Panc1 (cell line): ENCODE measurements at regions not wholly inside any gene's neighbourhood (a gene's known extent, or its start where the extent isn't known, plus 50 kb on each side); places are given as distances from the start of the nearest gene placed in this dataset.

Experiments
- ATAC-seq: fragments of 200-7000 bp; cut with Tn5 transposase; 2 replicates; pipeline ENCODE4 v1.9.1; 2020; ENCODE audit warnings: mild to moderate bottlenecking, moderate library complexity
- BruUV-seq: library from RNA; stranded (reverse); fragments of 400-500 nt; replicated peaks from 2 replicates; lab custom pipeline; 2021; lab: Mats Ljungman, UMichigan
- CTCF ChIA-PET: fragments of 300-600 bp; sonication (Branson Sonifier 250); formaldehyde crosslinking; loops from one replicate; lab custom pipeline; 2022; ENCODE audit warnings: antibody characterized with exemption; lab: Charles Lee
- POLR2A ChIA-PET: fragments of 300-600 bp; sonication (Branson Sonifier 250); formaldehyde crosslinking; loops from one replicate; lab custom pipeline; 2022; ENCODE audit warnings: antibody characterized with exemption; lab: Charles Lee
- DNase-seq: peaks from one replicate; pipeline ENCODE4 v3.0.0-alpha.2; 2010; ENCODE audit warnings: low read depth, low spot score
- H3K27ac ChIP-seq: 2 replicates; pipeline ENCODE4 v1.5.1; 2011; ENCODE audit warnings: mild to moderate bottlenecking, low read length, inconsistent platforms
- H3K27me3 ChIP-seq: fragments of 200-500 bp; sonication (Bioruptor generic); 2 replicates; pipeline ENCODE4 v1.6.0; 2014; ENCODE audit warnings: low read length, inconsistent platforms; ENCODE audit not compliant: control insufficient read depth, insufficient read depth
- H3K36me3 ChIP-seq: fragments of 200-500 bp; sonication (Bioruptor generic); 2 replicates; pipeline ENCODE4 v1.5.1; 2014; ENCODE audit warnings: inconsistent platforms, mild to moderate bottlenecking, low read length, moderate library complexity; ENCODE audit not compliant: control insufficient read depth, insufficient read depth
- H3K4me1 ChIP-seq: 2 replicates; pipeline ENCODE4 v1.5.1; 2011; ENCODE audit warnings: inconsistent platforms, mild to moderate bottlenecking, low read length, moderate library complexity; ENCODE audit not compliant: control insufficient read depth, insufficient read depth
- H3K4me3 ChIP-seq, 2 experiments: 2 replicates each; pipeline ENCODE4 v1.5.1; 2011 to 2012; ENCODE audit warnings: low read depth in 2 of 2, low read length in 2 of 2, mild to moderate bottlenecking in 2 of 2, inconsistent platforms in 1 of 2, moderate library complexity in 1 of 2
- H3K9me3 ChIP-seq: fragments of 200-500 bp; sonication (Bioruptor generic); 2 replicates; pipeline ENCODE4 v1.5.1; 2014; ENCODE audit warnings: low read depth, mild to moderate bottlenecking, inconsistent platforms, low read length, moderate library complexity; ENCODE audit not compliant: control insufficient read depth, insufficient read depth
- POLR2AphosphoS5 ChIP-seq: IDR thresholded peaks from 2 replicates; pipeline ENCODE4 v1.6.1; 2012; ENCODE audit warnings: mild to moderate bottlenecking, low read depth, low read length, moderate library complexity
- SIN3A ChIP-seq: IDR thresholded peaks from 2 replicates; pipeline ENCODE4 v1.6.1; 2012; ENCODE audit warnings: low read depth, mild to moderate bottlenecking, low read length, moderate library complexity, borderline replicate concordance; ENCODE audit not compliant: insufficient read depth
- TCF7L2 ChIP-seq: IDR thresholded peaks from 2 replicates; pipeline ENCODE4 v1.6.1; 2011; ENCODE audit warnings: mild to moderate bottlenecking, low read depth, low read length, inconsistent platforms
- in situ Hi-C: cut with HindIII; loops from 2 replicates; pipeline ENCODE4 v1.10.0; 2016; ENCODE audit warnings: low sequenced_read_pairs, low pct_unique_long_range_greater_than_20kb
- intact Hi-C: fragments of 100-400 bp; cut with micrococcal nuclease; formaldehyde crosslinking; loops from one replicate; pipeline ENCODE4 v1.10.0; 2022; ENCODE audit not compliant: unreplicated experiment
- TF ChIP-seq, protein P1 (sequence below), 2 experiments: IDR thresholded peaks; 2 replicates each; pipeline ENCODE4 v1.6.1; 2011 to 2012; ENCODE audit warnings: low read depth in 2 of 2, control low read depth in 1 of 2, low read length in 1 of 2, mild to moderate bottlenecking in 1 of 2, moderate library complexity in 1 of 2; ENCODE audit not compliant: insufficient read depth in 1 of 2
- TF ChIP-seq, protein P2 (sequence below): fragments of 450-650 bp; IDR thresholded peaks from 2 replicates; pipeline ENCODE4 v1.5.1; 2017; ENCODE audit warnings: mild to moderate bottlenecking

DNA sequence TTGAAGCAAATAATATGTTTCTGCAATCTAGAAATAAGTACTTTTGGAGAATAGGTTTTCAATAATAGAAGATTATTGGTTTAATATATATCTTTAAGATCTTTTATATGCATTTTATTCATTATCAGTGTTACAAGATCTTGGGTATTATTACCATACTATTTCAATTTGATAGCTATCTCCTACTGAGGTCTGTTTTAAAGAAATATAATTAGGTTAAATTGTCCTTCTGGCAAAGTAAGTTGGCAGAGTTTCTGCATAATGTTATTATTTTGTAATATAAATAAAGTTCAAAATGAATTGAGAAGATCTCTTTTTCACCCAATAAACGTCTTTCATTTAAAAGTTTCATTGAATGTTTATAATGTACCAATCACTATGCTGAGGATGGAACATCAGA, 443.7 kb downstream of the FAT4 start:
- no peak for DNase-seq
- intact Hi-C loops: no loop called here
- BruUV-seq: no TSS peak

DNA sequence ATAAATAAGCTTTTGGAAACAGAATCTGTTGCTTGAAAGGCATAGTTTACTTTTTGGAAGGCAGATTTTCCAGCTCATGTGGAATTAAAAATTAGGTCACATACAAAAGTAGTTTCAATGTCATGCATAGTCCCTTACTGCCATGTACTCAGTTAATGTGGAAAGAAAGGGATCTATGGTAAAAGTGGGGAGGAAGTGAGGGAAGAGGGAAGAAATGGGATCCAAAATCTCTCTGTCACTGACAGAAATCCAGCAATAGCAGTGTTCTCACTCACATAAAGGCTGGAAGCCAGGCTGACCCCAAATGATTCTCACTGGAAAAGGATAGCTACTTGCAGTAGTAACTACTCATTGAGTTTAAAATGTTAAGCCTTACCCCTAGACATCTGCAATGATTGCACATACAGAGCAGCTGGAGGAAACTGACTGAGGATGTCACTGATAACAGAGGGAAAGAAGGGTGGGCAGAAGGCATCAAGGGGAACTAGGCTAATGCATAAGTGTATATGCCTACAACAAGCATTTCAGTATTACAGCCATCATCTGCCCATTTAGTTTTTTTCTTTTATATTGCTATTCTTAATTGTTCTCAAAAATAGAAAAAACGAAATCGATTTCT, 445.6 kb downstream of the FAT4 start:
- Histone ChIP-seq H3K4me1 (peaks cover 3% of the 10 kb centered on the region; the same call in 1 of the 2 replicates), H3K9me3 (no peaks in the 10 kb centered on the region), H3K27ac (no peak overlapping the region), H3K27me3 (no peaks in the 10 kb centered on the region), H3K4me3 (no peak overlapping the region), H3K36me3 (no peaks in the 10 kb centered on the region)
- BruUV-seq: no TSS peak
- DNase-seq (no peak), ATAC-seq (no peak)
- intact Hi-C loops (no loop called here), in situ Hi-C loops (no loop called here)
- POLR2A ChIA-PET: no interaction called here
- CTCF ChIA-PET: no interaction called here
- TF ChIP-seq POLR2AphosphoS5: no peak
- TF ChIP-seq, protein P1, sequence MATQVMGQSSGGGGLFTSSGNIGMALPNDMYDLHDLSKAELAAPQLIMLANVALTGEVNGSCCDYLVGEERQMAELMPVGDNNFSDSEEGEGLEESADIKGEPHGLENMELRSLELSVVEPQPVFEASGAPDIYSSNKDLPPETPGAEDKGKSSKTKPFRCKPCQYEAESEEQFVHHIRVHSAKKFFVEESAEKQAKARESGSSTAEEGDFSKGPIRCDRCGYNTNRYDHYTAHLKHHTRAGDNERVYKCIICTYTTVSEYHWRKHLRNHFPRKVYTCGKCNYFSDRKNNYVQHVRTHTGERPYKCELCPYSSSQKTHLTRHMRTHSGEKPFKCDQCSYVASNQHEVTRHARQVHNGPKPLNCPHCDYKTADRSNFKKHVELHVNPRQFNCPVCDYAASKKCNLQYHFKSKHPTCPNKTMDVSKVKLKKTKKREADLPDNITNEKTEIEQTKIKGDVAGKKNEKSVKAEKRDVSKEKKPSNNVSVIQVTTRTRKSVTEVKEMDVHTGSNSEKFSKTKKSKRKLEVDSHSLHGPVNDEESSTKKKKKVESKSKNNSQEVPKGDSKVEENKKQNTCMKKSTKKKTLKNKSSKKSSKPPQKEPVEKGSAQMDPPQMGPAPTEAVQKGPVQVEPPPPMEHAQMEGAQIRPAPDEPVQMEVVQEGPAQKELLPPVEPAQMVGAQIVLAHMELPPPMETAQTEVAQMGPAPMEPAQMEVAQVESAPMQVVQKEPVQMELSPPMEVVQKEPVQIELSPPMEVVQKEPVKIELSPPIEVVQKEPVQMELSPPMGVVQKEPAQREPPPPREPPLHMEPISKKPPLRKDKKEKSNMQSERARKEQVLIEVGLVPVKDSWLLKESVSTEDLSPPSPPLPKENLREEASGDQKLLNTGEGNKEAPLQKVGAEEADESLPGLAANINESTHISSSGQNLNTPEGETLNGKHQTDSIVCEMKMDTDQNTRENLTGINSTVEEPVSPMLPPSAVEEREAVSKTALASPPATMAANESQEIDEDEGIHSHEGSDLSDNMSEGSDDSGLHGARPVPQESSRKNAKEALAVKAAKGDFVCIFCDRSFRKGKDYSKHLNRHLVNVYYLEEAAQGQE (IDR thresholded peaks at IDR 0.05; ENCODE audit: insufficient read depth in 1 of 2, low read depth in 2 of 2, low read length in 1 of 2): no peak
- no peak for TF ChIP-seq TCF7L2
- TF ChIP-seq, protein P2, sequence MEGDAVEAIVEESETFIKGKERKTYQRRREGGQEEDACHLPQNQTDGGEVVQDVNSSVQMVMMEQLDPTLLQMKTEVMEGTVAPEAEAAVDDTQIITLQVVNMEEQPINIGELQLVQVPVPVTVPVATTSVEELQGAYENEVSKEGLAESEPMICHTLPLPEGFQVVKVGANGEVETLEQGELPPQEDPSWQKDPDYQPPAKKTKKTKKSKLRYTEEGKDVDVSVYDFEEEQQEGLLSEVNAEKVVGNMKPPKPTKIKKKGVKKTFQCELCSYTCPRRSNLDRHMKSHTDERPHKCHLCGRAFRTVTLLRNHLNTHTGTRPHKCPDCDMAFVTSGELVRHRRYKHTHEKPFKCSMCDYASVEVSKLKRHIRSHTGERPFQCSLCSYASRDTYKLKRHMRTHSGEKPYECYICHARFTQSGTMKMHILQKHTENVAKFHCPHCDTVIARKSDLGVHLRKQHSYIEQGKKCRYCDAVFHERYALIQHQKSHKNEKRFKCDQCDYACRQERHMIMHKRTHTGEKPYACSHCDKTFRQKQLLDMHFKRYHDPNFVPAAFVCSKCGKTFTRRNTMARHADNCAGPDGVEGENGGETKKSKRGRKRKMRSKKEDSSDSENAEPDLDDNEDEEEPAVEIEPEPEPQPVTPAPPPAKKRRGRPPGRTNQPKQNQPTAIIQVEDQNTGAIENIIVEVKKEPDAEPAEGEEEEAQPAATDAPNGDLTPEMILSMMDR: no peak
- TF ChIP-seq SIN3A: no peak

More for the DNA sequence above, 443.7 kb downstream of the FAT4 start:
- no peak overlapping the region for H3K27ac ChIP-seq
- no peaks in the 10 kb centered on the region for H3K9me3 ChIP-seq
- no peaks in the 10 kb centered on the region for H3K27me3 ChIP-seq
- ChIA-PET CTCF (no interaction called here), POLR2A (no interaction called here)
- in situ Hi-C loops: no loop called here
- no peak overlapping the region for H3K4me3 ChIP-seq
- TF ChIP-seq, protein P1 (IDR thresholded peaks at IDR 0.05; ENCODE audit: insufficient read depth in 1 of 2, low read depth in 2 of 2, low read length in 1 of 2): no peak
- TF ChIP-seq, protein P2: no peak
- TF ChIP-seq TCF7L2 (no peak), SIN3A (no peak), POLR2AphosphoS5 (no peak)
- no peak for ATAC-seq
- no peaks in the 10 kb centered on the region for H3K36me3 ChIP-seq
- peaks cover 3% of the 10 kb centered on the region; the same call in 1 of the 2 replicates for H3K4me1 ChIP-seq
